RWPE2 (cell line): ENCODE measurements at regions not wholly inside any gene's neighbourhood (a gene's known extent, or its start where the extent isn't known, plus 50 kb on each side); places are given as distances from the start of the nearest gene placed in this dataset.

Experiments
- ATAC-seq: fragments of 200-7000 bp; cut with Tn5 transposase; 3 replicates; pipeline ENCODE4 v1.9.1; 2021; ENCODE audit warnings: low read depth
- DNase-seq: peaks from one replicate; pipeline ENCODE4 v3.0.0-alpha.2; 2020; ENCODE audit warnings: low spot score
- H3K27ac ChIP-seq: fragments of 450-650 bp; 2 replicates; pipeline ENCODE4 v1.5.1; 2017; ENCODE audit warnings: mild to moderate bottlenecking; ENCODE audit not compliant: poor library complexity, severe bottlenecking
- H3K27me3 ChIP-seq: fragments of 250-450 bp; sonication (Bioruptor Pico); 2 replicates; pipeline ENCODE4 v1.5.1; 2021; ENCODE audit warnings: mild to moderate bottlenecking, moderate library complexity; ENCODE audit not compliant: insufficient read depth, poor library complexity, severe bottlenecking
- H3K36me3 ChIP-seq: fragments of 250-450 bp; sonication (Bioruptor Pico); 2 replicates; pipeline ENCODE4 v1.5.1; 2020; ENCODE audit warnings: low read depth, mild to moderate bottlenecking, moderate library complexity
- H3K4me1 ChIP-seq: fragments of 250-450 bp; sonication (Bioruptor Pico); 2 replicates; pipeline ENCODE4 v1.5.1; 2021; ENCODE audit warnings: mild to moderate bottlenecking, moderate library complexity; ENCODE audit not compliant: insufficient read depth, poor library complexity, severe bottlenecking
- H3K4me3 ChIP-seq: fragments of 250-450 bp; sonication (Bioruptor Pico); 2 replicates; pipeline ENCODE4 v1.5.1; 2021; ENCODE audit warnings: mild to moderate bottlenecking, moderate library complexity; ENCODE audit not compliant: severe bottlenecking
- H3K9me3 ChIP-seq: fragments of 250-450 bp; sonication (Bioruptor Pico); 2 replicates; pipeline ENCODE4 v1.5.1; 2021; ENCODE audit warnings: mild to moderate bottlenecking, moderate library complexity; ENCODE audit not compliant: severe bottlenecking
- CTCF ChIP-seq: fragments of 450-650 bp; IDR thresholded peaks from one replicate; pipeline ENCODE4 v1.5.1; 2017; ENCODE audit warnings: mild to moderate bottlenecking, moderate library complexity; ENCODE audit not compliant: poor library complexity, severe bottlenecking

- Histone ChIP-seq H3K27me3 (no peaks in the 10 kb centered on the region), H3K9me3 (no peaks in the 10 kb centered on the region), H3K4me3 (no peak overlapping the region), H3K4me1 (no peaks in the 10 kb centered on the region), H3K36me3 (no peaks in the 10 kb centered on the region), H3K27ac (no peak overlapping the region)
- DNase-seq: no peak
- TF ChIP-seq CTCF: no peak
- no peak for ATAC-seq
These were observed 275.8 kb downstream of the ATP23 start for GRCh38 chr12:58217130-58217529.

GRCh38 chr12:58224536-58225105 is 283.3 kb downstream of the ATP23 start:
- no peak for ATAC-seq

GRCh38 chr12:58225203-58225877 is 284.0 kb downstream of the ATP23 start:
- no peak overlapping the region for H3K4me3 ChIP-seq
- no peaks in the 10 kb centered on the region for H3K9me3 ChIP-seq
- H3K27ac ChIP-seq: no peak overlapping the region
- H3K4me1 ChIP-seq: no peaks in the 10 kb centered on the region
- ATAC-seq (no peak), DNase-seq (no peak)
- H3K27me3 ChIP-seq: no peaks in the 10 kb centered on the region
- H3K36me3 ChIP-seq: no peaks in the 10 kb centered on the region
- TF ChIP-seq CTCF: no peak

More at GRCh38 chr12:58224536-58225105, 283.3 kb downstream of the ATP23 start:
- Histone ChIP-seq H3K27me3 (no peaks in the 10 kb centered on the region), H3K4me1 (no peaks in the 10 kb centered on the region), H3K36me3 (no peaks in the 10 kb centered on the region), H3K4me3 (no peak overlapping the region), H3K27ac (no peak overlapping the region), H3K9me3 (no peaks in the 10 kb centered on the region)
- DNase-seq: no peak
- no peak for TF ChIP-seq CTCF

GRCh38 chr12:58233886-58234285 is 292.5 kb downstream of the ATP23 start:
- no peak for TF ChIP-seq CTCF
- Histone ChIP-seq H3K4me3 (no peak overlapping the region), H3K27ac (no peak overlapping the region), H3K9me3 (no peaks in the 10 kb centered on the region), H3K4me1 (no peaks in the 10 kb centered on the region), H3K36me3 (no peaks in the 10 kb centered on the region), H3K27me3 (no peaks in the 10 kb centered on the region)
- ATAC-seq: no peak
- no peak for DNase-seq

- no peak for TF ChIP-seq CTCF
- Histone ChIP-seq H3K27ac (no peak overlapping the region), H3K36me3 (no peaks in the 10 kb centered on the region), H3K4me1 (no peaks in the 10 kb centered on the region), H3K27me3 (no peaks in the 10 kb centered on the region), H3K4me3 (no peak overlapping the region), H3K9me3 (no peaks in the 10 kb centered on the region)
- ATAC-seq: no peak
- DNase-seq: no peak
These were observed 297.0 kb downstream of the ATP23 start for GRCh38 chr12:58238411-58238810.
